Astrocyte (in vitro differentiated cells and primary cell): ENCODE measurements at regions not wholly inside any gene's neighbourhood (a gene's known extent, or its start where the extent isn't known, plus 50 kb on each side); places are given as distances from the start of the nearest gene placed in this dataset.

Experiments used
- DNase-seq: peaks from one replicate; pipeline ENCODE4 v3.0.0-alpha.2; 2010; ENCODE audit warnings: low read depth
- FAIRE-seq: peaks from 2 replicates; lab custom pipeline; 2011; peaks lifted over from hg19 to GRCh38; lab: Jason Lieb, UNC
- H2AFZ ChIP-seq: 2 replicates; pipeline ENCODE4 v1.6.0; 2012; ENCODE audit warnings: low read depth, low read length, inconsistent platforms
- H3K27ac ChIP-seq: 2 replicates; pipeline ENCODE4 v1.5.1; 2011; ENCODE audit warnings: low read depth, low read length, inconsistent platforms
- H3K27me3 ChIP-seq: 2 replicates; pipeline ENCODE4 v1.6.0; 2011; ENCODE audit warnings: low read length, inconsistent platforms; ENCODE audit not compliant: insufficient read depth
- H3K36me3 ChIP-seq: 2 replicates; pipeline ENCODE4 v1.5.1; 2011; ENCODE audit warnings: low read length, inconsistent platforms; ENCODE audit not compliant: insufficient read depth
- H3K4me1 ChIP-seq: 2 replicates; pipeline ENCODE4 v1.5.1; 2011; ENCODE audit warnings: low read length, inconsistent platforms; ENCODE audit not compliant: insufficient read depth
- H3K4me2 ChIP-seq: 2 replicates; pipeline ENCODE4 v1.6.0; 2012; ENCODE audit warnings: low read length, inconsistent platforms
- H3K4me3 ChIP-seq: 2 replicates; pipeline ENCODE4 v1.5.1; 2011; ENCODE audit warnings: low read depth, mild to moderate bottlenecking, low read length, inconsistent platforms; ENCODE audit not compliant: insufficient read depth
- H3K79me2 ChIP-seq: 2 replicates; pipeline ENCODE4 v1.6.0; 2012; ENCODE audit warnings: mild to moderate bottlenecking, low read length, inconsistent platforms; ENCODE audit not compliant: insufficient read depth
- H3K9ac ChIP-seq: 2 replicates; pipeline ENCODE4 v1.6.0; 2012; ENCODE audit warnings: mild to moderate bottlenecking, low read length, inconsistent platforms
- H3K9me3 ChIP-seq: 2 replicates; pipeline ENCODE4 v1.5.1; 2012; ENCODE audit warnings: low read depth, mild to moderate bottlenecking, low read length, inconsistent platforms; ENCODE audit not compliant: insufficient read depth
- H4K20me1 ChIP-seq: 2 replicates; pipeline ENCODE4 v1.6.0; 2012; ENCODE audit warnings: low read length, inconsistent platforms; ENCODE audit not compliant: insufficient read depth
- H3K27ac Mint-ChIP-seq: one replicate; pipeline ENCODE4 v1.8.0; 2021; ENCODE audit warnings: mild to moderate bottlenecking, mixed read lengths; ENCODE audit not compliant: unreplicated experiment
- H3K27me3 Mint-ChIP-seq: one replicate; pipeline ENCODE4 v1.8.0; 2021; ENCODE audit warnings: low read depth, mixed read lengths; ENCODE audit not compliant: unreplicated experiment
- H3K36me3 Mint-ChIP-seq: one replicate; pipeline ENCODE4 v1.8.0; 2021; ENCODE audit warnings: low read depth, mixed read lengths; ENCODE audit not compliant: unreplicated experiment
- H3K4me1 Mint-ChIP-seq: one replicate; pipeline ENCODE4 v1.8.0; 2021; ENCODE audit warnings: low read depth, mixed read lengths; ENCODE audit not compliant: unreplicated experiment
- H3K4me3 Mint-ChIP-seq: one replicate; pipeline ENCODE4 v1.8.0; 2021; ENCODE audit warnings: mild to moderate bottlenecking, moderate library complexity, mixed read lengths; ENCODE audit not compliant: unreplicated experiment
- H3K9me3 Mint-ChIP-seq: one replicate; pipeline ENCODE4 v1.8.0; 2021; ENCODE audit warnings: mild to moderate bottlenecking, mixed read lengths; ENCODE audit not compliant: unreplicated experiment
- EZH2 ChIP-seq: IDR thresholded peaks from 2 replicates; pipeline ENCODE4 v1.6.1; 2012; ENCODE audit warnings: mild to moderate bottlenecking, low read length, inconsistent platforms; ENCODE audit not compliant: insufficient read depth
- TF ChIP-seq, protein P1 (sequence below): IDR thresholded peaks from 2 replicates; pipeline ENCODE4 v1.5.1; 2011; ENCODE audit warnings: low read depth, mild to moderate bottlenecking, inconsistent platforms, low read length, moderate library complexity; ENCODE audit not compliant: insufficient read depth

DNA sequence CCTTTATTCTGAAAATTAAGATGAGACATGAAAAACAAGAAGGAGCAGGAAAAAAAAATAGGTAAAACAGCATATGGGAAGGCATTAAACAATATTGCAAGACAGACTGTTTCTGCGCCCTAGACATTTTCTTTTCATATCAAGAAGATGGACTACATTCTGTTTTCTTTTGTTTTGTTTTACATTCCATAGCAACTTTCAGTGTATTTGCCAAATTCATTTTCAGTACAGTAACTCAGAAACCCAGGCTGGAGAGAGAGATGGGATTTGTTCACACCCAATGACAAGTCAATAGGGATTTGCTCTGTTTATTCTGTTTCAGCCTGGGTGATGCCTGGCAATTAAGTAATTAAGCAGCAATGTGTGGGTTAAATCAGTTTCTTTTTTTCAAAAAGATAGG, 892.8 kb upstream of the DIAPH2 start:
- no peak overlapping the region for H3K4me3 Mint-ChIP-seq
- TF ChIP-seq EZH2: no peak
- TF ChIP-seq, protein P1, sequence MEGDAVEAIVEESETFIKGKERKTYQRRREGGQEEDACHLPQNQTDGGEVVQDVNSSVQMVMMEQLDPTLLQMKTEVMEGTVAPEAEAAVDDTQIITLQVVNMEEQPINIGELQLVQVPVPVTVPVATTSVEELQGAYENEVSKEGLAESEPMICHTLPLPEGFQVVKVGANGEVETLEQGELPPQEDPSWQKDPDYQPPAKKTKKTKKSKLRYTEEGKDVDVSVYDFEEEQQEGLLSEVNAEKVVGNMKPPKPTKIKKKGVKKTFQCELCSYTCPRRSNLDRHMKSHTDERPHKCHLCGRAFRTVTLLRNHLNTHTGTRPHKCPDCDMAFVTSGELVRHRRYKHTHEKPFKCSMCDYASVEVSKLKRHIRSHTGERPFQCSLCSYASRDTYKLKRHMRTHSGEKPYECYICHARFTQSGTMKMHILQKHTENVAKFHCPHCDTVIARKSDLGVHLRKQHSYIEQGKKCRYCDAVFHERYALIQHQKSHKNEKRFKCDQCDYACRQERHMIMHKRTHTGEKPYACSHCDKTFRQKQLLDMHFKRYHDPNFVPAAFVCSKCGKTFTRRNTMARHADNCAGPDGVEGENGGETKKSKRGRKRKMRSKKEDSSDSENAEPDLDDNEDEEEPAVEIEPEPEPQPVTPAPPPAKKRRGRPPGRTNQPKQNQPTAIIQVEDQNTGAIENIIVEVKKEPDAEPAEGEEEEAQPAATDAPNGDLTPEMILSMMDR: no peak
- H3K36me3 ChIP-seq: no peaks in the 10 kb centered on the region
- no peaks in the 10 kb centered on the region for H3K79me2 ChIP-seq
- H3K9ac ChIP-seq: no peak overlapping the region
- H3K9me3 ChIP-seq: no peaks in the 10 kb centered on the region
- no peaks in the 10 kb centered on the region for H4K20me1 ChIP-seq
- DNase-seq (no peak), FAIRE-seq (no peak)
- no peak overlapping the region for H3K27ac Mint-ChIP-seq
- H3K27ac ChIP-seq: no peak overlapping the region
- no peaks in the 10 kb centered on the region for H3K27me3 Mint-ChIP-seq
- no peaks in the 10 kb centered on the region for H3K27me3 ChIP-seq
- no peaks in the 10 kb centered on the region for H3K4me1 ChIP-seq
- H3K4me2 ChIP-seq: no peak overlapping the region
- no peaks in the 10 kb centered on the region for H3K36me3 Mint-ChIP-seq
- no peaks in the 10 kb centered on the region for H3K4me1 Mint-ChIP-seq
- no peak overlapping the region for H2AFZ ChIP-seq
- no peak overlapping the region for H3K4me3 ChIP-seq
- no peaks in the 10 kb centered on the region for H3K9me3 Mint-ChIP-seq

DNA sequence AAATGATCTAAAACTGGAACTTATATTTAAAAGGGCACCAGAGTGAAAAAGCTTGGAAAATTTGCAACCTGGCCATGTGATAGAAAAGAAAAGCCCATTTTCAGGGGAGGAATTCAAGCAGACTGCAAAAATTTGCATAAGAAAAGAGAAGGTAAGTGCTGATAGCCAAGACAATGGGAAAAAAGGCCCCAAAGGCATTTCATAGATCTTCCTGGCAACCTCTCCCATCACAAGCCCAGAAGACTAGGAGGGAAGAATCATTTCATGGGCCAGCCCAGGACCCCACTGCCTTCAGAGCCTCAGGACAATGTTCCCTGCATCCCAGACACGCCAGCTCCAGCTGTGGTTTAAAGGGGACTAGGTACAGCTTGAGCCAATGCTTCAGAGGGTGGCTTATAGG, 887.3 kb upstream of the DIAPH2 start:
- no peaks in the 10 kb centered on the region for H3K4me1 ChIP-seq
- no peak overlapping the region for H3K4me2 ChIP-seq
- no peaks in the 10 kb centered on the region for H3K27me3 ChIP-seq
- no peak overlapping the region for H3K27ac Mint-ChIP-seq
- TF ChIP-seq, protein P1: no peak
- no peak for TF ChIP-seq EZH2
- H4K20me1 ChIP-seq: no peaks in the 10 kb centered on the region
- no peaks in the 10 kb centered on the region for H3K27me3 Mint-ChIP-seq
- no peak overlapping the region for H3K4me3 ChIP-seq
- no peaks in the 10 kb centered on the region for H3K9me3 Mint-ChIP-seq
- H3K27ac ChIP-seq: no peak overlapping the region
- H3K4me1 Mint-ChIP-seq: no peaks in the 10 kb centered on the region
- no peaks in the 10 kb centered on the region for H3K36me3 ChIP-seq
- FAIRE-seq: no peak
- H3K4me3 Mint-ChIP-seq: no peak overlapping the region
- DNase-seq: no peak
- no peak overlapping the region for H3K9ac ChIP-seq
- no peaks in the 10 kb centered on the region for H3K9me3 ChIP-seq
- no peaks in the 10 kb centered on the region for H3K79me2 ChIP-seq
- no peak overlapping the region for H2AFZ ChIP-seq
- no peaks in the 10 kb centered on the region for H3K36me3 Mint-ChIP-seq

DNA sequence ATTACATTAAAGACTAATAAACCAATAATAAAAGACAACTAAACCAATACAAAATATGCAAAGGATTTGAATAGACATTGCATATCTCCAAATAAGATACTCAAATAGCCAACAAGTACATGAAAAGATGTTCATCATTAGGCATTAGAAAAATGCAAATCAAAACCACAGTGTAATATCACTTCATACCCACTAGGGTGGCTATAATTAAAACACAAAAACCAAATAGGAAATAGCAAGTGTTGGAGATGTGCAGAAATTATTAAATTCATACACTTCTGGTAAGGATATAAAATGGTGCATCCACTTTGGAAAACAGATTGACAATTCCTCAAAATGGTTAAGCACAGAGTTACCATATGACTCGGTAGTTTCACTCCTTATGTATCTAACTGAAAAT, 860.8 kb upstream of the DIAPH2 start:
- Mint-ChIP-seq H3K4me3 (no peak overlapping the region), H3K4me1 (no peaks in the 10 kb centered on the region), H3K27ac (no peak overlapping the region), H3K9me3 (no peaks in the 10 kb centered on the region), H3K27me3 (no peaks in the 10 kb centered on the region), H3K36me3 (no peaks in the 10 kb centered on the region)
- Histone ChIP-seq H2AFZ (no peak overlapping the region), H3K4me3 (no peak overlapping the region), H3K27ac (no peak overlapping the region), H3K27me3 (no peaks in the 10 kb centered on the region), H3K9ac (no peak overlapping the region), H3K36me3 (no peaks in the 10 kb centered on the region), H4K20me1 (no peaks in the 10 kb centered on the region), H3K79me2 (no peaks in the 10 kb centered on the region), H3K4me2 (no peak overlapping the region), H3K9me3 (no peaks in the 10 kb centered on the region), H3K4me1 (no peaks in the 10 kb centered on the region)
- no peak for TF ChIP-seq EZH2
- TF ChIP-seq, protein P1: no peak
- DNase-seq (no peak), FAIRE-seq (no peak)
